PC-3 (cell line): ENCODE measurements at regions not wholly inside any gene's neighbourhood (a gene's known extent, or its start where the extent isn't known, plus 50 kb on each side); places are given as distances from the start of the nearest gene placed in this dataset.
"Not testable (repeated sequence)": the region's sequence is repeated elsewhere in the genome, so short reads cannot be mapped to it uniquely, and the experiment has no call there.

ENCODE experiments used
- ATAC-seq: fragments of 200-7000 bp; cut with Tn5 transposase; 2 replicates; pipeline ENCODE4 v1.9.1; 2020; ENCODE audit warnings: mild to moderate bottlenecking, moderate library complexity
- BruUV-seq: library from RNA; stranded (reverse); fragments of 400-500 nt; replicated peaks from 2 replicates; lab custom pipeline; 2021; lab: Mats Ljungman, UMichigan
- CTCF ChIA-PET: fragments of 300-600 bp; sonication (Branson Sonifier 250); formaldehyde crosslinking; loops from one replicate; lab custom pipeline; 2022; ENCODE audit warnings: antibody characterized with exemption; lab: Charles Lee
- POLR2A ChIA-PET: fragments of 300-600 bp; sonication (Branson Sonifier 250); formaldehyde crosslinking; loops from one replicate; lab custom pipeline; 2022; ENCODE audit warnings: antibody characterized with exemption; ENCODE audit not compliant: unreplicated experiment; lab: Charles Lee
- DNase-seq: peaks from one replicate; pipeline ENCODE4 v3.0.0-alpha.2; 2015
- H2AFZ ChIP-seq: fragments of 300-600 bp; sonication (generic); 2 replicates; pipeline ENCODE4 v1.6.0; 2016; ENCODE audit warnings: antibody characterized with exemption, low read length
- H3F3A ChIP-seq: fragments of 300-600 bp; sonication (generic); one replicate; pipeline ENCODE4 v1.6.0; 2017; ENCODE audit warnings: antibody characterized with exemption, low read length, control low read depth, mild to moderate bottlenecking; ENCODE audit not compliant: unreplicated experiment
- H3K27ac ChIP-seq: fragments of 300-600 bp; sonication (generic); 2 replicates; pipeline ENCODE4 v1.5.1; 2016; ENCODE audit warnings: mild to moderate bottlenecking, low read length
- H3K27me3 ChIP-seq: fragments of 300-600 bp; sonication (generic); 2 replicates; pipeline ENCODE4 v1.6.1; 2016; ENCODE audit warnings: low read length, mixed read lengths
- H3K36me3 ChIP-seq: fragments of 300-600 bp; sonication (generic); 2 replicates; pipeline ENCODE4 v1.6.1; 2016; ENCODE audit warnings: low read depth, mixed run types, low read length, mixed read lengths
- H3K4me1 ChIP-seq: fragments of 300-600 bp; sonication (generic); 2 replicates; pipeline ENCODE4 v1.5.1; 2016; ENCODE audit warnings: low read length; ENCODE audit not compliant: insufficient read depth
- H3K4me2 ChIP-seq: fragments of 300-600 bp; sonication (generic); 2 replicates; pipeline ENCODE4 v1.6.0; 2016; ENCODE audit warnings: low read length
- H3K4me3 ChIP-seq: fragments of 300-600 bp; sonication (generic); 2 replicates; pipeline ENCODE4 v1.5.1; 2016; ENCODE audit warnings: mild to moderate bottlenecking, low read length, mixed read lengths
- H3K79me2 ChIP-seq: fragments of 300-600 bp; sonication (generic); 2 replicates; pipeline ENCODE4 v1.6.1; 2017; ENCODE audit warnings: low read length, mixed read lengths
- H3K9ac ChIP-seq: fragments of 300-600 bp; sonication (generic); 2 replicates; pipeline ENCODE4 v1.6.0; 2016; ENCODE audit warnings: mild to moderate bottlenecking, low read length
- H3K9me2 ChIP-seq: fragments of 300-600 bp; sonication (generic); replicated peaks from 2 replicates; pipeline ENCODE4 v1.6.1; 2016; ENCODE audit warnings: mixed run types, low read length, mixed read lengths
- H3K9me3 ChIP-seq: fragments of 300-600 bp; sonication (generic); 2 replicates; pipeline ENCODE4 v1.6.1; 2016; ENCODE audit warnings: low read length, mixed read lengths
- H4K20me1 ChIP-seq: fragments of 300-600 bp; sonication (generic); 2 replicates; pipeline ENCODE4 v1.6.1; 2016; ENCODE audit warnings: low read length, mixed read lengths
- CTCF ChIP-seq: fragments of 300-600 bp; sonication (generic); conservative IDR thresholded peaks from 2 replicates; pipeline ENCODE4 v1.5.1; 2017; ENCODE audit warnings: antibody characterized with exemption, low read depth, mild to moderate bottlenecking, low read length
- EZH2 ChIP-seq: fragments of 300-600 bp; sonication (generic); IDR thresholded peaks from one replicate; pipeline ENCODE4 v1.6.1; 2017; ENCODE audit warnings: antibody characterized with exemption, mild to moderate bottlenecking, low read length; ENCODE audit not compliant: unreplicated experiment
- EZH2phosphoT487 ChIP-seq: fragments of 300-600 bp; sonication (generic); IDR thresholded peaks from 2 replicates; pipeline ENCODE4 v1.6.1; 2018; ENCODE audit warnings: mild to moderate bottlenecking, antibody characterized with exemption, low read length, borderline replicate concordance
- intact Hi-C: fragments of 100-400 bp; cut with micrococcal nuclease; formaldehyde crosslinking; loops from 2 replicates; pipeline ENCODE4 v1.9.0; 2023

- H4K20me1 ChIP-seq, result no peaks in the 10 kb centered on the region
- no peak overlapping the region for H3K27ac ChIP-seq
- ChIA-PET POLR2A (no interaction called here), CTCF (no interaction called here)
- H3F3A ChIP-seq, result no peaks in the 10 kb centered on the region
- H3K27me3 ChIP-seq, result peaks cover 7% of the 10 kb centered on the region
- H3K79me2 ChIP-seq, result no peaks in the 10 kb centered on the region
- H3K9me2 ChIP-seq, result no peaks in the 10 kb centered on the region
- H3K36me3 ChIP-seq, result no peaks in the 10 kb centered on the region
- H3K9ac ChIP-seq, result no peak overlapping the region
- no peaks in the 10 kb centered on the region for H3K9me3 ChIP-seq
- H2AFZ ChIP-seq, result no peak overlapping the region
- H3K4me2 ChIP-seq, result no peak overlapping the region
- H3K4me1 ChIP-seq, result no peaks in the 10 kb centered on the region
- no peak for TF ChIP-seq CTCF
- TF ChIP-seq EZH2phosphoT487, result no peak
- no peak for ATAC-seq
- H3K4me3 ChIP-seq, result no peak overlapping the region
- no peak for DNase-seq
- intact Hi-C loops, result no loop called here
- BruUV-seq, result no TSS peak
These were observed 118.8 kb downstream of the ZNF664 start for GRCh38 chr12:124091835-124092234.

- DNase-seq, H3K27ac ChIP-seq, H4K20me1 ChIP-seq, H2AFZ ChIP-seq, intact Hi-C loops, ATAC-seq, H3K4me2 ChIP-seq, H3K9ac ChIP-seq, H3F3A ChIP-seq, POLR2A ChIA-PET, CTCF ChIA-PET, H3K36me3 ChIP-seq, H3K79me2 ChIP-seq, H3K9me3 ChIP-seq, H3K9me2 ChIP-seq, BruUV-seq, H3K4me3 ChIP-seq, H3K4me1 ChIP-seq: not testable (repeated sequence)
- peaks cover 13% of the 10 kb centered on the region for H3K27me3 ChIP-seq
These were observed 119.5 kb downstream of the ZNF664 start for GRCh38 chr12:124092532-124092931.

- ATAC-seq (no peak), DNase-seq (no peak)
- POLR2A ChIA-PET, result no interaction called here
- Histone ChIP-seq H2AFZ (no peak overlapping the region), H3K9me3 (no peaks in the 10 kb centered on the region), H3K79me2 (no peaks in the 10 kb centered on the region), H3K27ac (no peak overlapping the region), H3K27me3 (peaks cover 21% of the 10 kb centered on the region), H3K4me1 (no peaks in the 10 kb centered on the region), H3K9ac (no peak overlapping the region), H3K4me2 (no peak overlapping the region), H4K20me1 (no peaks in the 10 kb centered on the region), H3F3A (no peaks in the 10 kb centered on the region), H3K4me3 (no peak overlapping the region), H3K36me3 (no peaks in the 10 kb centered on the region), H3K9me2 (no peaks in the 10 kb centered on the region)
- CTCF ChIA-PET, result no interaction called here
- BruUV-seq, result no TSS peak
- no peak for TF ChIP-seq CTCF
- no peak for TF ChIP-seq EZH2
- no peak for TF ChIP-seq EZH2phosphoT487
- intact Hi-C loops, result no loop called here
These were observed 120.3 kb downstream of the ZNF664 start for GRCh38 chr12:124093297-124093696.
